ENCODE measurements at regions not wholly inside any gene's neighbourhood (a gene's known extent, or its start where the extent isn't known, plus 50 kb on each side); places are given as distances from the start of the nearest gene placed in this dataset.
"Not testable (repeated sequence)": the region's sequence is repeated elsewhere in the genome, so short reads cannot be mapped to it uniquely, and the experiment has no call there.

- DNase-seq: not testable (repeated sequence)
Observed at GRCh38 chr18:22283855-22284254, 114.5 kb downstream of the GATA6 start.

GRCh38 chr18:22283397-22283796 is 114.0 kb downstream of the GATA6 start:
- no peak for DNase-seq

- DNase-seq: no peak
Observed at GRCh38 chr18:22283116-22283395, 113.7 kb downstream of the GATA6 start.

DNA sequence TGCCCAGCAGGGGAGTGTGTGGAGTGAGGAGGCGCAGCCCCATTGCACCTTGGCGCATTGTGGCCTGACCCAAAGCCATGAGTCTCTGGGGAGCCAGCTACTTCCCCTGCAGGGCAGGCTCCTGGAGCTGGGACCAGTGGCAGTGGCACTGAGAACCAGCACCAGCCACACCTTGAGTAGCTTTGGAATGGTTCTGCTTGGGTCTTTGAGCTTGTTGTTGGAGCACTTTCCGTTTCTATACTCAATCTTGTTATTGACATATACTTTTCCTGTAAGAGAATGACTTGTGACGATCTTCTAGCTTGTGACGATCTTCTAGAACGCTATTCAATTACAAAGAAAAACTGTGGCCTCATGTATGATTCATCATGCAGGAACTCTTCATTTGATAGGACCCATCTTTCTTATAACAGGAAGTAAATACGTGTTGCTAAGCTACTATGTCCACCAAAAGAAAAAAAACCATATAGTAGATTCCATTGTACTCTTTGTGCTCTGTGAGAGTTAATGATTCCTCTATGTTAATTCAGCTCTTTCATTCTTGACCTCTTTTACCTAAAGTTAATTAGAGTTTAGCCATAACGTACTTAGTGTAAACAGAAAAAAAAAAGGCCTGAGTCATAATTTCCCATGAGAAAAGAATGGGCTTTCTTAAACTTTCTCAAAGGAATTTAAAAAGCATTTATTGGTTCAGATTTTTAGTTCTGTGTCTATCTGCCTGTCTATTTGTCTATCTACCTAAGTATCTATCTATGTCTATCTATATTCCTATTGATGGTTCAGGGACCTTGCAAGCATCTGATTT is 113.1 kb downstream of the GATA6 start:
- DNase-seq: no peak

GRCh38 chr18:22280453-22280750 is 111.0 kb downstream of the GATA6 start:
- no peak for DNase-seq

GRCh38 chr18:22279741-22280452 is 110.5 kb downstream of the GATA6 start:
- DNase-seq: no peak

- no peak for DNase-seq
Observed at GRCh38 chr18:22278798-22279197, 109.4 kb downstream of the GATA6 start.

- DNase-seq: no peak
Observed at GRCh38 chr18:22277758-22278157, 108.4 kb downstream of the GATA6 start.

DNA sequence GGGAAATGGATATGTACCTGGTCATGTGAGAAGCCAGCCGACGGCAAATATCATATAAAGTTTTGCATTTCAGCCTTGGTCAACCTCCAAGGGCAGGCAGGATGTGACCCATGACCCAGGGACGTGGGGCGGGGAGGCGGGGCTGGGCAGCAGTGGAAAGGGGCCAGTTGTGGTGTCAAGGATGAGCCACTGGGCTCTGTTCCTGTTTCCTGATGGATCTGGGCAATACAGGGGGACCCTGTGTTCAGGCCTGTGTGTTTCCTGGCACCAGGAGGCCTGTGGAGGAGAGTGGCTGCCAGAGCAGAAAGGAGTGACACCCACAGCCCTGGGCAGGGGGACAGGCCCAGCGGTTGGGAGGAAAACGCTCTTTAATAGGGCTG is 106.9 kb downstream of the GATA6 start:
- no peak for DNase-seq

- DNase-seq: no peak
Observed at GRCh38 chr18:22275706-22276333, 106.4 kb downstream of the GATA6 start.

DNA sequence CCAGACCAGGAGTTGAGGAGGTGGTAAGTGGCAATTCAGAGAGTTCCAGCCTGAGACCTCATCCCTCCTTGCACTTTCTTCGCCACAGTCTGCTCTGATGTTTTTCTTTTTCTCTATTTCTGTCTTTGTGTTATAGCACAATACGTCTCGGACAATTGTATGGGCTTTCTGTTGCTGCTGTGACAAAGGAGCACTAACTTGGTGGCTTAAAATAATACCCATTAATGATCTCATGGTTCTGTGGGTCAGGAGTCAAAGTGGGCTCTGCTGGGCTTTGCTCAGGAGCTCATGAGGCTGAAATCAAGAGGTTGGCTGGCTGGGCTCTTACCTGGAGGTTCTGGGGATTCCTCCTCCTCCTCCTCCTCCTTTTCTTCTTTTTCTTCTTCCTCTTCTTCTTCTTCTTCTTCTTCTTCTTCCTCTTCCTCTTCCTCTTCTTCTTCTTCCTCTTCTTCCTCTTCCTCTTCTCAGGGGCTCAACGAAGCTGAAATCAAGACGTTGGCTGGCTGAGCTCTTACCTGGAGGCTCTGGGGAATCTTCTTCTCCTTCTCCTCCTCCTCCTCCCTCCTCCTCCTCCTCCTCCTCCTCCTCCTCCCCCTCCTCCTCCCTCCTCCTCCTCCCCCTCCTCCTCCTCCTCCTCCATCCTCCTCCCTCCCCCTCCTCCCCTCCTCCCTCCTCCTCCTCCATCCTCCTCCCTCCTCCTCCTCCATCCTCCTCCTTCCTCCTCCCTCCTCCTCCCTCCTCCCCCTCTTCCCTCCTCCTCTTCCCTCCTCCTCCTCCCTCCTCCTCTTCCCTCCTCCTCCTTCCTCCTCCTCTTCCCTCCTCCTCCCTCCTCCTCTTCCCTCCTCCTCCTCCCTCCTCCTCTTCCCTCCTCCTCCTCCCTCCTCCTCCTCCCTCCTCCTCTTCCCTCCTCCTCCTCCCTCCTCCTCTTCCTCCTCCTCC is 104.0 kb downstream of the GATA6 start:
- no peak for DNase-seq

GRCh38 chr18:22272242-22272641 is 102.9 kb downstream of the GATA6 start:
- no peak for DNase-seq

DNA sequence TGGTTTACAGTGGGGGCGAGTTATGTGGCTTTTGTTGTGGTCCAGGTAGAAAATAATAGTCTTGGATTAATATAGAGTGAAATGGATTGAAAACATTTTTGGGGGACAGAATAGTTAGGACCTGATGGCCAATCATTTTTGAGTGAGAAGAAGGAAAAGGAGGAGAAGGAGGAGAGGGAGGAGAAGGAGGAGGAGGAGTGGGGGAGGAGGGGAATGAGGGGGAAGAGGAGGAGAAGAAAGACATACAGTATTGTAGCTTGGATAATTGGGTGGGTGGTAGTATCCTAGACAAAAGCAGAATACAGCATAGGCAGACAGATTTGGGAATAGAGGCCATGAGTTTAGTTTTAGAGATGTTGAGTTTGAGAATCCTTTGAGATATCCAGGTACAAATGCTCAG is 101.6 kb downstream of the GATA6 start:
- DNase-seq: no peak

- no peak for DNase-seq
Observed at GRCh38 chr18:22268641-22269128, 99.3 kb downstream of the GATA6 start.

DNA sequence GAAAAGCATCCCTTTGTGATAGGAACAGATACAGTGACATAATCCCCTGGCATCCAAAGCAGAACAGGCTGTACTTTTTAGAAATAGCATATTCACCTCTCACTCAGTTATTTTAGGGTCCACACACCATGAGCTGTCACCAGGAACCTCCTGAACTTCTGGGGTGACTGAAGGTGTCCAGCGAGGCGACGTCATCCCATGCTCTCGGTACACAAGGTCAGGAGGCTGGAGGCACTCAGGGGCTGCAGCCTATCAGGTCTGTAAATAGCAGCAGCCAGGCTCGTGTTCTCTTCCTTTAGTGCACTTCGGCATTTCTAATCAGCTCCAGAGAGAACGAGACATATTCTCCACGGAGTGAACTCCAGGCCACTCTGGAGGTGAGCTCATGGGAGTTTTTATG is 98.3 kb downstream of the GATA6 start:
- no peak for DNase-seq

GRCh38 chr18:22267225-22267624 is 97.8 kb downstream of the GATA6 start:
- DNase-seq: no peak

DNA sequence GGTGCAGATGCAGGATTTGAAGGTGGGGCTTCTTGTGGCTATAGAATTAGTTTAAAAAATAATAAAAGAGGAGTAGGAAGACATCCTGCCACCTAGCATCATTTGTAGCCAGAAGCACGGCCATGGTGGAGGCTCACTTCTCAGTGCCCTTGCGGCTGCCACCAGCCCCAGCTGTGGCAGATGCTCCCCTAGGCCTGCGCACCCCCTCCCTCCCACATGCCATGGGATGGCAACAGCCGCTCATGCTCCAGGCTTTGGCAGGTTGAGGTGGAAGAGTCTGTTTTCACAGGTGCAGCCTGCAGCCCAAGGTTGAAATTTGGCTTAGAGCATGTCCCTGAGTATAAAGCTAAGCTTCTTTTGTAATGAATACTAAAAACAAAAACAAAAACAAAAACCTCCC is 96.4 kb downstream of the GATA6 start:
- DNase-seq: no peak

- DNase-seq: no peak
Observed at GRCh38 chr18:22260208-22260820, 90.9 kb downstream of the GATA6 start.

GRCh38 chr18:22257022-22257543 is 87.7 kb downstream of the GATA6 start:
- DNase-seq: no peak

GRCh38 chr18:22254088-22254487 is 84.7 kb downstream of the GATA6 start:
- DNase-seq: no peak

- no peak for DNase-seq
Observed at GRCh38 chr18:22253676-22254075, 84.3 kb downstream of the GATA6 start.

DNA sequence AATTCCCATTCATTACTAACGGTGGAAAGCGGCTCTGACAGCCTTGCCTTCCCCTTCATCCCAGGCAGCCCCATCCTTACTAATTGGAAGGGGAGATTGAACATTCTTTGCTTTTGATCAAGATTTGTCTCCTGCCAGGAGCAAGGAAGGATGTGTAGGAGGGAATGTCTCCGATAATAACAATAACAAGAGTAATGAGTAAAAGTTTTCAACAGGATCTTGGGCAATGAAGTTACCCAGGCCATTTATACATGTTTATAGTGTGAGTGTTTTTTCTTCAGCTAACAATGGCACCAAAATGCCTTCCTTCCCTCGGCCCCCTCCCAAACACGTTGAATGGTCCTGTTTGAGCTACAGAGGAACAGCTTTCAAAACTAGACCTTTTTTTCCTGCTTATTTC is 83.8 kb downstream of the GATA6 start:
- no peak for DNase-seq

Measured in midbrain (tissue), 1 donor.